HepG2 (cell line): ENCODE measurements at regions not wholly inside any gene's neighbourhood (a gene's known extent, or its start where the extent isn't known, plus 50 kb on each side); places are given as distances from the start of the nearest gene placed in this dataset.

ENCODE experiments used
- AKAP8 ChIP-seq: sonication (generic); formaldehyde crosslinking; IDR thresholded peaks from 2 replicates; pipeline ENCODE4 v1.5.1; 2020; ENCODE audit warnings: mild to moderate bottlenecking, missing genetic modification reagents
- ATRX ChIP-seq: sonication (generic); formaldehyde crosslinking; IDR thresholded peaks from 2 replicates; pipeline ENCODE4 v1.4.0; 2020; ENCODE audit warnings: missing genetic modification reagents, borderline replicate concordance
- HDAC6 ChIP-seq: fragments of 200-600 bp; sonication (generic); IDR thresholded peaks from 2 replicates; pipeline ENCODE4 v1.7.0; 2017; ENCODE audit warnings: mild to moderate bottlenecking, antibody characterized with exemption, low read length, low read depth
- HHEX ChIP-seq: IDR thresholded peaks from 2 replicates; pipeline ENCODE4 v1.6.1; 2016; ENCODE audit warnings: control low read depth
- HOXD1 ChIP-seq: sonication (generic); formaldehyde crosslinking; IDR thresholded peaks from 2 replicates; pipeline ENCODE4 v1.5.0; 2020; ENCODE audit warnings: missing genetic modification reagents
- NFATC3 ChIP-seq: sonication (generic); formaldehyde crosslinking; IDR thresholded peaks from 2 replicates; pipeline ENCODE4 v1.5.1; 2020; ENCODE audit warnings: mild to moderate bottlenecking, missing genetic modification reagents
- RFX1 ChIP-seq: fragments of 450-650 bp; IDR thresholded peaks from 2 replicates; pipeline ENCODE4 v1.6.1; 2017
- SNAPC4 ChIP-seq: sonication (generic); formaldehyde crosslinking; IDR thresholded peaks from 2 replicates; pipeline ENCODE4 v1.4.0; 2020; ENCODE audit warnings: mild to moderate bottlenecking, missing genetic modification reagents
- ZBTB25 ChIP-seq: IDR thresholded peaks from 2 replicates; pipeline ENCODE4 v1.6.1; 2018; ENCODE audit warnings: missing genetic modification reagents
- ZBTB43 ChIP-seq: sonication (generic); formaldehyde crosslinking; conservative IDR thresholded peaks from 2 replicates; pipeline ENCODE4 v1.4.0; 2020; ENCODE audit warnings: missing genetic modification reagents
- ZNF335 ChIP-seq: sonication (generic); formaldehyde crosslinking; IDR thresholded peaks from 2 replicates; pipeline ENCODE4 v1.4.0; 2020; ENCODE audit warnings: missing genetic modification reagents
- ZNF616 ChIP-seq: sonication (generic); formaldehyde crosslinking; IDR thresholded peaks from 2 replicates; pipeline ENCODE4 v1.5.0; 2020; ENCODE audit warnings: low read depth, mild to moderate bottlenecking, missing genetic modification reagents
- TF ChIP-seq, protein P1 (sequence below): sonication (generic); formaldehyde crosslinking; IDR thresholded peaks from 2 replicates; pipeline ENCODE4 v1.4.0; 2020; ENCODE audit warnings: missing genetic modification reagents

DNA sequence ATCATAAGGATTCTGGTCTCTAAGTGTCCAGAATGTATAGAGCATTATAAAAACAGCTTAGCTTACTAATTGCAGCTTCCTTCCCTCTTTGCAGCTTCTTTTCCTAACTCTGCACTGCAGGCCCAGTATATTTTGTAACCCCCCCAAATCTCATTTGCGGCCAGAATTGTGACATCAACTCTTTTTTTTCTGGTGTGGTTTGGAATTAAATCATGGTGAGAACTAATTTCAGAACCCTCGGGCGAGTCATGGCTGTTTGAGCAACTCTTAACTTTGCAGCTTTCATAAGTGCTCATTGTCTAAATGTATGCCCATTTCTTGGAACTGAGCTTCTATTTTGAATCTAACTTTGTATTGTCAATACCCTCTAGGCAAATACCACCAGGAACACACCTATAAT, 187.4 kb downstream of the CYYR1 start (continued):
- TF ChIP-seq SNAPC4, result no peak
- no peak for TF ChIP-seq ZBTB43 (CRISPR knock-in tag)
- TF ChIP-seq HOXD1 (CRISPR knock-in tag), result no peak
- no peak for TF ChIP-seq AKAP8 (CRISPR knock-in tag)
- TF ChIP-seq ZNF335, result no peak
- no peak for TF ChIP-seq NFATC3 (CRISPR knock-in tag)
- no peak for TF ChIP-seq RFX1
- no peak for TF ChIP-seq HHEX (CRISPR knock-in tag)
- TF ChIP-seq, protein P1, sequence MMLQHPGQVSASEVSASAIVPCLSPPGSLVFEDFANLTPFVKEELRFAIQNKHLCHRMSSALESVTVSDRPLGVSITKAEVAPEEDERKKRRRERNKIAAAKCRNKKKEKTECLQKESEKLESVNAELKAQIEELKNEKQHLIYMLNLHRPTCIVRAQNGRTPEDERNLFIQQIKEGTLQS (CRISPR knock-in tag), result no peak
- TF ChIP-seq ZNF616 (CRISPR knock-in tag), result no peak
- no peak for TF ChIP-seq ATRX (CRISPR knock-in tag)
- TF ChIP-seq HDAC6, result no peak
- TF ChIP-seq ZBTB25 (CRISPR knock-in tag), result no peak
- TF ChIP-seq, all 625 proteins: peak for 0
